NCI-H82 (cell line): ENCODE measurements at regions not wholly inside any gene's neighbourhood (a gene's known extent, or its start where the extent isn't known, plus 50 kb on each side); places are given as distances from the start of the nearest gene placed in this dataset.

Source experiments
- DNase-seq: peaks from one replicate; lab custom pipeline; 2025; lab: John Stamatoyannopoulos, UW

DNA sequence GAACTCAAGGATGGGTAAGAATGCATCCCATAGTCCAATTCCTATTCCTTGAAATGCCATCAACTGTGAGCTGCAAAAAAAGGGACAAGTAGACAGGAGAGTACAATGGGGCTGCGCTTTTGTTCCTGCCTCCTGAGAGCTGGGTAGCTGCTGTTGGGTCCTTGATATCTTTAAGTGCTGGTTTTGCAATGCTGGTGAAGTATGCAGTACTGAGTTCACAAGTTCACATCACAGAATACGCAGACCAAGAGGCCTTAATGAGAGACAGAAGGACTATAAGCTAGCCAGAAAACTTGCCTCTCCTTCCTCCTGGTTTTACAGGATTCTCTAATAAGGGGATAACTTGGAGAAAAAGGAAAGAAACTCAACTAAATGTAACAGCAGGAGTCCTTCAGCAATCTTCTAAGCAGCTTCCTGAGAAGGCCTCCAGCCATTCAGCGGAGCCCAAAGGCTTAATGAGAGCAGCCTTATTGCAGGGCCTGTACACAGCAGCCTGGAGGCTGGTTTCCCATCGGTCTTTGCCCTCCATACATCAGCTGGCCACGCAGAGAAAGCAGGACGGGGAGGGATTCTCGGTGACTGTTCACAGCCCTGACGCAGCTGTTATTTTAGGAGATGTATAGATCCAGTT lies 293.1 kb downstream of the CDCA7 start:
- no peak for DNase-seq

DNA sequence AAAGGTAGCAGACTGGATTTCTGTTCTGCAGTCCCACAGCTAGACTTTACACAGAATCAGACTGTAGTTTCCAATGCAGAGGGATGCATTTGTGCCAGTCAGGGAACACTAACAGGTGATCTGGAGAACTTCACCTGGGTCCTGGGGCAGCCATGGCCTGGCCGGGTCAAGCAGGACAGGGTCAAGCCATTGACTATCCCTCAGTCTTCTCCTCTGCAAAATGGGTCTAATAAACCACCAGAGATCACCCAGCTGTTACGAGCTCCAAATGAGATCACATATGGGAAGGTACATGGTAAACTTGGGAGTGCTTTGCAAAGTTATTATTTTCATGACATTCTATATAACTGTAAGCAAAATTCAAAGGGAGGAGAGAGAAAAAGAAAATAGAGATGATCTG lies 294.1 kb downstream of the CDCA7 start:
- DNase-seq: no peak

DNA sequence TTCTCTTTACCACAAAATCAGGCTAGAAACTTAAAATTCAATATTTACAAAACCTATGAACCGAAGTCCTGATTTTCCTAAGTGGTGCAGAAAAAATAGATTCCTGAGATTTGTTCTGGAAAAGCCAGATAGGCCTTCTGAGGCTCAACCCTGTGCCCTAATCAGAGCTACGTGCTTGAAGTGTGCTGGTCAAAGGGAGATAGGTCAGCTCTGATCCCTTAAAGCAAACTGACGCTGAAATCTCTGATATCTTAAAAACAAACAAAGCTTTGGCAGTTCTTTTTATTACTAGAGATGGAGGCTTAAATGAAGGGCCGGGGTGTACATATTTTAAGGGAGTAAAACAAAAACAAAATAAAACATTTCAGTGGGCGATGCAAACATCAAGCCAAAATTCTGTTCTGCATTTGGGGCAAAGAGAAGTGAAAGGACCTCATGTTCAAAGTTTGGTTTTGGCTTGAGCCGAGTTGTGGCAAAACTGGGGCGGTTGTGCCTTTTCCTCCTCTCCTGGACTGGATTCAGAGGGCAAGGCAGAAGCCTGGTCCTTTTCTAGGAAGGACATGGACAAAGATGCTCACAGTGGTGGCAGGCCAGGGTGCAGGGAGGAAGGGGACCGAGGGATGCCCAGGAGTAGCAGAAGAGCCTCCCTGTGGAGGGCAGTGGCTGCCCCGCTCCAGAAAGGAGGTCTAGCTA lies 295.0 kb downstream of the CDCA7 start:
- no peak for DNase-seq

DNA sequence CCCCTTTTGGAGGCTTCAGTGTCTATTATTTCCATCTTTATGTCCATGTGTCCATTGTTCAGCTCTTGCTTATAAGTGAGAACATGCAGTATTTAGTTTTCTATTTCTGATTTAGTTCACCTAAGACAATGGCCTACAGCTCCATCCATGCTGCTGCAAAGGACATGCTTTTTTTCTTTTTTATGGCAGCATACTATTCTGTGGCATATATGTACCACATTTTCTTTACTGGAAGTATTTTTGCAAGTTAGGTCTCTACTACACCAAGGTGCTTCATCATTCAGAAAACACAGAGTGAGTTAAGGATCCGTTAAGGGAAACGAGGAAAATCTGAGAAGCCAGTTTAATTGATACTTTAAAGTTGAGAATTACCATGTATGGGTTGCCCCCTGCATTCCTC lies 297.2 kb downstream of the CDCA7 start:
- no peak for DNase-seq

DNA sequence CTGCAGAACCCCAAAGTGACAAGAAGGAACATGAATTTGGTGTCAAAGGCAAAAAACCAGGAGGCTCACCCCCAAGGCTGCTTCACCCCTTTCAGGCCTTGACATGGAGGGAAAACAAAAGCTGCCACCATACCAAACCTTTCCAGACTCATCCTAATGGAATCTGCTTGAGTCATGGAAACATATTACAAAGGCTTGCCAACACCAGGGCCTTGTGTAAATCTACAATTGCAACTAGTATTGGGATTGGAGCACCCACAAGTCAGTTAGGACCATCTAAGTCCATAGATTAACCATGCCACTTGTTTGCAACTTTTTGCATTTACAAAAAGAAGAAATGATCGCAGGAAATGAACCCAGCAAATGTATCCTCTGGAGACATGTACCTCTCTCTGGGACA lies 297.6 kb downstream of the CDCA7 start:
- no peak for DNase-seq

DNA sequence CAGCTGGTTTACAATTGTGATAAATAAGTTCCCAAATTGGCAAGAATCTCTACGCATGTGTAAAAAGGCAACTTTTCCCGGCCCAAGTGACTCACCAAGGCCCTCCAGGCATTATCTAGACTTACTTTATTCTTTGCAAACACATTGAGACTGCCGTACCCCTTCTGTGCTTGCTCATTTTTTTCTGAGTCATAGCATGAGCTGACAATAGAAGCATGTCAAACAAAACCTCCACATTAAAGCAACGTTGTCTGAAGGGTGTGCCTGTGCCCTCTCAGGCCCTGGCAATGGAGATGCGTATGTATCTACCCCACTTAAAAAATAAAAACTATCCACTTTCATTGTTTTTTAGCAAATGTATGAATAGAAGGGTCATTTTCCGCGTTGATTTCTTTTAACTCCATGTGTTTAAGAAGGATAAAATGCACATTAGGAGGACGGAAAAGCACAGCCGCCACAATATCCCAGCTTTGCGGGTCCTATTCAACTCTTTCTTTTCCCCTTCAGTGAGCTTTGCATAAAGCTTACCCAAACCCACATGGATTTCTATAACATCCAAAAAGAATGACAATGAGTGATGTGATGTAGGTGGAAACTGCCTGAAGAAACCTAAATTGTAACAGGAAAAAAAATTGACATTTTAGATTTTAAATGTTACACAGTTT lies 298.2 kb downstream of the CDCA7 start:
- DNase-seq: no peak

DNA sequence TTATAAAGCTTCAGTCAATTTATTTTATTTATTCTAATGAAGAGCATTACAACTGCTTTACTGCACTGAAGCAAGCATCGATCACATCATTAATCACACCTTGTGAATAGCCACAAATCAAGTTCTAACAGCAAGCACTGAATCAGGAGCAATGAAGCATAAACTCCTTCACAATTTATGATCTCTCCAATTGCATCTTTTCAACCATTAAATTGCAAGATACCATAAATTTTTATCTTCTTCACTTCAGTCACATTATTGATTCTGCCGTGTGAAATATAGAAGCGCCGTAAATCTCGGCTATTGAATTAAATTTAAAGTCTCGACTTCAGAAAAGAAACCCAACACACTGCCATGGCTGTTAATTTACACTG lies 298.7 kb downstream of the CDCA7 start:
- no peak for DNase-seq

DNA sequence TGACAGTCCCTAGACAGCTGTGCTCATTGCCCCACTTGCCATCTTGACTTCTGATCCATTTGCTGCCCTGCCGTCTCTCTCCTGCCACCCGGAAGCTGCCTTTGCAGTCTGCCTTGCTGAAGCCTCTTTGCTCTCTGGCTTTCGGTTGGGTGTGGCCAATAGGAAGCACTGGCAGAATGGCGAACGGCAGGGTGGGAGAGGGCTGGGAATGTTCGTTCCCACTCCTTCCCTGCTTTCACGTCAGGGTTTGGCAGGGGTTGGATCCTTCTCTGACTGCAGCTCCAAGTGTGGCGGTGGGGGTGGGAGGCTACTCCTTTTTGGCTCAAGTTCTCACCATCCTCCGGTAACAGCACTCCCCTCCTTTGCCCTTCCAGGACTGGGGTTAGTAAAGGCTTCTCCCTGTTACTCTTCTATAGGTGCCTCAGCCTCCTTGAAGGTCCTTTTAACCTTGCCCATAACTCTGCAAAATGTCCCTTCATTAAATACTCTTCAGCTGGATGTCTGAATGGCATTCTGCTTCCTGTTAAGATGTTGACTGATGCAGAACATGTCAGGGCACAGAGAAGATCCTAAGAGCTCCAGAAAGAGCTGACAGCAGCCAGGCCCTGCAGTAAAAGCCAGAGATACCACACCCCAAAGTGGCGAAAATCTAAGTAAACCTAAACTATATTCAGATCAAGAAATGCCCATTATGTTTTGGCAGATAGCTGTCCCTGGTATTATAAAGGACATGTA lies 299.7 kb downstream of the CDCA7 start:
- no peak for DNase-seq

DNA sequence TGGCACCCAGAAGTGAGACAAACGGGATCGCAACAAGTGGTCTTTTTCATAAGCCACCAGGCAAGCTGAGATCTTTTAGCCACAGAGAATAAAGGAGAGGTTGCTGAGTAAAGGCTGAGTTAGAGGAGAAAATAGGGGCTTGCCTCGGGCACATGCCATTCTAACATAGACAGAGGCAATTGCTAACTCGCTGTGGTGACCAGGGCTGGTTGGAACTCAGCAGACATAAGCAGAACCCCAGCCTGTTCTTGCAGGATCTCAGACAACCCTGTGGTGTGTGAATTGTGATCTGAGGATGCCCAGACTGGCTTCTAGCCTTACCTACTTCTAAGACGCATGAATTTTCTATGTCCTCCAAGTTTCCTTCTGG lies 300.2 kb downstream of the CDCA7 start:
- no peak for DNase-seq

DNA sequence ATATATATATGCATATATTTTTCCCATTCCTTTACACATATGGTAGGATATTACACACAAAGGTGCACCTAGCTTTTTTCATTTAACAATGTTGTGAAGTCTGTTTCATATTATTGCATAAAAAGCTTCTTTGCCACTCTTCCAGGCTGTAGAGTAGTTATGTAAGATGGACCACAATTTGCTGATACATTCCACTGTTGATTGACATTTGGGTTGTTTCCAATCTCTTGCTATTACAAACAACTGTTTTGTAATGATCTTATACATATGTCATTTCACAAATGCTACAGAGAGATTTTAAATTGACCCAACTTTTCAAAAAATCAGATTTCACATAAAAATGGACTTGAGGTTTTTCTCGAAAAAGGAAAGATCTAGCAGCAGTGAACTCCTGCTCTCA lies 301.4 kb downstream of the CDCA7 start:
- DNase-seq: no peak

DNA sequence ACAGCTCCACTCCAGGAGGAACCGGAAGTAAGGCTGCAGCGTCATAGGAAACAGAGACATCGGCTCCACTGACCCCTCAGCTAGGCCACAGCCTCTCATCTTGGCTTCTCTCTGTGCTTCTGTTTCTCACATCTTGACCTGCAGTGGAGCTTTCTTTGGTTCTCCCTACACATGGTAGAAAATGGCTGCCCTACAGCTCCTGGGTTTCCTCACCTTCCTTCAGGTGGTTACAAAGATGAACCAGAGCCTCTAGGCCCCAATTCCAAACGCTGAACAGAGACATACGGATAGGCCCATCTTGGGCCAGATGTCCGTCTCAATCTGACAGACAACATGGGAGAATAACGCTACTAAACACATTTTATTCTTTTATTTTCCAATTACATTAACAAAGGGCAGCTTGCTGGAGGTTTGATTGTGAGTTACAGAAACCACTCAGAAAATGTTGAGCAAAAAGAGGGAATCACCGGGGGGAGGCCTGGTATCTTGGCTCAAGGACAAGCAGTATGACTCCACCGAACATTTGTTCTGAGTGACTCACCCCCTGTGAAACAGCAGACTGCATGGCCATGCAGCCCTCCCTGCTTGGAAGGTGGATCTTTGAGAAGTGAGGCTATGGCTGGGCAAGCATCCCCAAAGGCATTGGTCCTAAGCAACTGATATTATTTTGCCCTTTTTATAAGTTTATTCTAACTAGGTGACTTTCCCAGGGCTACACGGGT lies 303.5 kb downstream of the CDCA7 start:
- no peak for DNase-seq

DNA sequence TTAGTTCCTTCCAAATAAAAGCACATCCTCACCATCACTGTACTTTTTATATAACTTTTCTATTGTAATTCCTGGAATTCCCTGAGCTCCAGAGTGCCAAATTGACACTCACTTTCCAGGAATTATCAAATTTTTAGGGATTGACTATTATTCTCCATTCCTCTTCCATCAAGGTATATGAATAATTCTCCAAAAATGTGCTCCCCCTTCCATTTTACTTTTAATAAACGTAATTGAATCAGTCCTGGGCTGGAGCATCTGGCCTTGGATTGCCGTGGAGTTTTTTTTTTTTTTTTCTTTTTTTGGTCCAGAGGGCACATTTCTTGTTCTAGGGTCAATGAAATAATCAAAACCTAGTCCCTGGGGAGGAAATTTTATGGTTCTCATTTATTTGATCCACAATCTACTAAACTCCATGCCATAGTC lies 304.3 kb downstream of the CDCA7 start:
- DNase-seq: no peak

DNA sequence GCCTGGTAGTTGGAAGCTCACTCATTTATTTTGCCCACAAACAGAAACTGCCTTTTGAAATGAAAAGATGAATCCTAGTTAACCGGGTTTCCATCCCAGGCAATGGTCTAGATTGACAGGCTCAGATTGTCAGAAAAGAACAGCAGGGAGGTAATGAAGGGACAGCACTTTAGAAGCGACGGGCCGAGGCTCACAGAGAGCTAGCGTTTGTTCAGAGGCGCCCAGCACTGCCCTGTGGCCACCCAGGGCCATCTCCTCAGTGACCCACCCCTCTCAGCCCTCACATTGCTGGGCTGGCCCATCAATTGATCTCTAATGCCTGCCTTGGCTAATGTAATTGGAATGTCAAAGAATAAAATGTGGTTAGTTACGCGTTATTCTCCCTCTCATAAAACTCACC lies 304.8 kb downstream of the CDCA7 start:
- DNase-seq: no peak

DNA sequence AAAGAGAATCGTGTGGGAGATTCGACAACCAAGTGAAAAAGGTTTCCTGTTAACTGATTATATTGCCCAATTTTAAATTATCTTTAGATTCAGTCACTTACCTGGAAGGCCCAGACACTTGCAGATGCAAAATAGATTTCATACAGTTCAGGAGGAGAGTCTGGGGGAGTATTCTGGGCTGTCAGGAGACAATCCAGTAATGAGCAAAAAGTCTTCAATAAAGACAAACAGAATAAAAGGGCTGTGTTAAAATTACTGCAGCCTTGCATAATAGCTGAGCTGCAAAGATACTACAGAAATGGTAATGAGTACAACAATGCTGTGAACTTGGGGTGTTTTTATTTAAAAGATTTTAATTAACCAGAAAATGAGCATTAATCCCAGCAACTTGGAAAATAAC lies 303.6 kb downstream of the SP3 start:
- DNase-seq: no peak

DNA sequence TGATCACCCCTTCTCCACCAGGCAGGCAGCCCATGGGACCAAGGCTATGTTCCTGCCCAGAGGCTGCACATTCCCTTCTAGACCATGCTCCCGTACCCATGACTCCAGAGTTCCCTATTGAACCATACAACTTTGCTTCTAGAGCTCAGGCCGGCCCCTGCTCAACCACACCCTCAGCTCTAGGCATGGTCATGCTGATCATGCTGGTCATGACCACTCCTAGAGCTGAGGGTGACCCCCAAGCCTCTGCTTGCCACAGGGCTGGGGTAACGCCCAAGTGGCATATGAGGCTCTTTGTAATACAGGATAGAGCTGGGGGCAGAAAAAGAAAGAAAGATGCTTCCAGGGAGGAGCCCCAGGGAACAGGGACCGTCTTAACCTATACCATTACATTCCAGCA lies 301.8 kb downstream of the SP3 start:
- DNase-seq: no peak

DNA sequence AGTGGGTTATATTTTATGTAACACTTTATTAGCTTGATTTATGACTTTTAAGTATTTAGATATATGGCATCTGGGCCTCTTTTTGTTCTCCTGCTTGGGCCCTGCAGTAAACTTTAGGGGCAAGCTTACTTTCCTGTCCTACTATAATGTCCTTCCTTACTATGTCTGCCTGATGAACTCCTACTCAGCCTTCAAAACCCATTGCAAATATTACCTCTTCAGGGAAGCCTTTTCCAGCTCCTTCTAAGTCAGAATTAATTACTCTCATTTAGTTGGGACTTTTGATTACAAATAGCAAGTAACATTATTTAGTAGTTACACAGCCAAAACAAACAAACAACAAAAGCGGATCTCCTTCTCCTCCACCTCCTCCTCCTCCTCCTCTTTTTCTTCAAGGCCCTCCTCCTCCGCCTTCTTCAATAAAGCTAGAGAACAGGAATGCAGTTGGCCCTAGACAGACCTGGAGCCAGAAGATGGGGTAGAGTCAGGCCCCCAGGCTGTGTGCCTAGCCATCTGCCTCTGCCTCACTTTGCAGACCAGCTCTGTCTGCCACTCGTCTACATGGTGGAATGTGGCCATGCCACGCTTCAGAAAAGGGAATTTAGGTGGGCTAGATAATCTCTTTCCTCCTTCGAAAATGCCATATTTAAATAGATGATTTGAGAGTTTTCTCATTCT lies 301.2 kb downstream of the SP3 start:
- no peak for DNase-seq

DNA sequence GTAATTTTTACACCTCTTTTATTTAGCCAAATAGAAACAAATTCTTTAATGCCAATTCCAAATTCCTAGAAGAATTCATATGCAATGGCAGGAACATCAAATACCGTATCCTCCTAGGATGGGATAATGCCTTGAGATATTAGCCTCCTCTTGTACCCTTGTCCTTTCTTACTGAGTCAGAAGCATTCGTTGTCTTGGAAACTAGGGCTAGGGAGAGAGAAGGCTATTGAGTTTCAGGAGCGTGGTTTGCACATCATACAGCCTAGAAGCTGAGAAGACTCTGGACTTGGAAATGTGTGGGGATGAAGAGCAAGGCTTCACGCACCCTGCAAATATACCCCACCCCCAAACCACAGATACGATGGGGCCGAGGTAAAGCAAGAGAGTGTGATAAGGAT lies 300.7 kb downstream of the SP3 start:
- DNase-seq: no peak

DNA sequence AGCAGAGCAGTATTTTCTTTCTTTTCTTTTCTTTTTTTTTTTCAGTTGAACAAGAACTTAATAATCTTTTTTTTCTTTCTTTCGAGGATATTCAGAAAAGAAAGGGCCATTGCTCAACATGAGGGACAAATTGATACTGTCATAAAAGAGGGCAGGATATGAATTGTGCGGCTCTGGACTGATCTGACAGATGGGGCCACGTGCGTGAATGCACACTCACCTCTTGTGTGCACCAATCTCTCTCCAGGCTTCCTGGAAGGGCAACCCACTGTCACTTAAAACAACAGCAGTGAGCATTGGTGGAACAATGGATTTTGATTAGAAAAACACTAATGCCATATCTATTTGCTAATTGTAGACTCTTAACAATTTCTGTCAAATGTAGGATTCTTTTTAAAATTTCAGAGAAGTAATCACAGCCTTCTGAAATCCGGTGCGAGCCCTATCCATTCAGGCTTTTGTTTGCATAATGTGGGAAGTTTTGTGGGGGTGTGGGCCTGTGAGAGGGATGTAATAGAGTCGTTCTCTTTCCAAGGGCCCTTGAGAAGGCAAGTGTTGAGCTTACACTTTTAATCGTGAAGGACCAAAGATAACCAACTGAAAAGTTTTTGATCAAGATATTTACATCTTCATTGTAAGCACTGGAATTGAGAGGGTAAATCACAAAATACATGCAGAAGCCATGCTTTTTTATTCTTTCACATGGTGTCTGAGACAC lies 298.8 kb downstream of the SP3 start:
- DNase-seq: peak; percentile 10

DNA sequence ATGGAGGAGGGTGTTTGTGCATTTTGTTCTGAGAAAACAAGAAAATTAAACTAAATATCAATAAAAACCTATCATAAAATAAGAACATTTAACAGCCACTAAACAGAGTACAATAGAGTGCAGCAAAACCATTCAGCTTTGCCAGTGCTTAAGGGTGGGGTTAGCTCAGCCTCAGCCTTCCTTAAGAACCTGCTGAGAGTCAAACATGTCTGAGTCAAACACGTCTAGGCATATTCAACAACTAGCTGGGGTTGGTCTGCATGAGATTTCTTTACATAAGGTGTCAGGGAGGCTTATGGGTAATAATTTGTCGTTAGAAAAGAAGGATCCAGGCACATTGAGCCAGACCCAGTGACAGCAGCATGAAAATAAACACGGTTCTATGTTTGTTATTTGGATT lies 298.2 kb downstream of the SP3 start:
- peak; percentile 15 for DNase-seq

DNA sequence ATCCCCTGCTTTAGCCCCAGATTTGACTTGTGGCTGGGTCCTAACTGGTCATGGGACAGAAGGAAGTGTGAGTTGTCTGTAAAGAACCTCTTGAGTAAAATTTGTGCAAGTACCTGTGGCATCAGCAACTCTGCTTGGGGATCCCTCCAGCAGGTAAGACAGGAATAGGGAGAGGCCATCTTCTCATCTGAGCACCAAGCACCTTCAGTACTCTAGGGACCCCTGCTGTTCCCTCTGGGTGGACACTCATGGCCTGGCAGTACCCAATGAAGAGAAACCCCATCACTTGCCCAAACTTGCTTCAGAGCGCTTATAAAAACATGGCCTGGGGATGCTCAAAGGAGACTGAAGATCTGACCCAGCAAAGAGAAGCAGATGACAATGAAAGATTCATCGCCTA lies 297.8 kb downstream of the SP3 start:
- peak; percentile 61 for DNase-seq

DNA sequence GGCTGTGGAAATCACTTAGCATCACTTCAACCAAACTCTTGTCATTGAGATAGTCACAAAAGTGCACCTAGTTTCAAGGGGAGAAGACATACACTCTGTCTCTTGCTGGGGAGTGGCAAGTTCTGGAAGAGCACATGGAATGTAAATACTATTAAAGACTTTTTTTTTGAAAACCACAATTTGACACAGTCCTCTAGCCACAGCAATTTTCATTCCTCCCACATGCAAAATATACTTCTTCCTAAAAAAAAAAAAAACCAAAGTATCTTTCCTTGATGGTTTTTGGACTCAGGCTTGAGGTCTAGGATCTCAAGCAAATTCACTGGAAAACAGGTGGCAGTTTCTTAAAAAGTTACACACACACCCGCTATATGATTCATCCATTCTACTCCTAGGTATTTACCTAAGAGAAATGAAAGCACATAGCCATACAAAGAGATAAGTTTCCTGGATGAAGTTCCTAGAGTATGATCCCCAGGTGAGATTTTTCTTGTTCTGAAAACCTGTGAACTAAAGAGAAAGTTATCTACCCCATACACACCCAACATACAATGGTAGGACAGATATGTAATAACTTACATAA lies 295.8 kb downstream of the SP3 start:
- no peak for DNase-seq
